ENCODE measurements at regions not wholly inside any gene's neighbourhood (a gene's known extent, or its start where the extent isn't known, plus 50 kb on each side); places are given as distances from the start of the nearest gene placed in this dataset.

DNA sequence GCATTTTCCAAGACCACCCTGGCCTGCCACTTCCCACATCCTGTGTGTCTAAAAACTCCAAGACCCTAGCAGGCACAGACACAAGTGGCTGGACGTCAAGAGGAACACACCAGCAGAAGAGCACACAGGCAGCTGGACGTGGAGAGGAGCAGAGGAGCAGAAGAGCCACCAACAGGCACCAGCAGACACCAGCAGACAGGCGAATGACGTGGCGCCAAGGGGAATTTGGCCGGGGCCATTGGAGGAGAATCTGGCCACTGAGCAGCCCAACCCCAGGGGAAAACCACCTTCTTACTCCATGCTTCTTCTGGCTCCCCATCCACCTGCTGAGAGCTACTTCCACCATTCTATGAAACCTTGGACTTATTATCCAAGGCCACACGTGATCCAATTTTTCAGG lies 243.1 kb upstream of the CTSO start:
- Mint-ChIP-seq H3K36me3 (ENCODE audit: insufficient read depth) (no peaks in the 10 kb centered on the region), H3K27ac (no peak overlapping the region), H3K4me1 (ENCODE audit: low read depth) (peaks cover 2% of the 10 kb centered on the region), H3K4me3 (ENCODE audit: low read depth) (no peak overlapping the region), H3K9me3 (ENCODE audit: low read depth) (no peaks in the 10 kb centered on the region), H3K27me3 (no peaks in the 10 kb centered on the region)
- no peak for DNase-seq (ENCODE audit: low spot score, unreplicated experiment)
- TF ChIP-seq, protein P1, sequence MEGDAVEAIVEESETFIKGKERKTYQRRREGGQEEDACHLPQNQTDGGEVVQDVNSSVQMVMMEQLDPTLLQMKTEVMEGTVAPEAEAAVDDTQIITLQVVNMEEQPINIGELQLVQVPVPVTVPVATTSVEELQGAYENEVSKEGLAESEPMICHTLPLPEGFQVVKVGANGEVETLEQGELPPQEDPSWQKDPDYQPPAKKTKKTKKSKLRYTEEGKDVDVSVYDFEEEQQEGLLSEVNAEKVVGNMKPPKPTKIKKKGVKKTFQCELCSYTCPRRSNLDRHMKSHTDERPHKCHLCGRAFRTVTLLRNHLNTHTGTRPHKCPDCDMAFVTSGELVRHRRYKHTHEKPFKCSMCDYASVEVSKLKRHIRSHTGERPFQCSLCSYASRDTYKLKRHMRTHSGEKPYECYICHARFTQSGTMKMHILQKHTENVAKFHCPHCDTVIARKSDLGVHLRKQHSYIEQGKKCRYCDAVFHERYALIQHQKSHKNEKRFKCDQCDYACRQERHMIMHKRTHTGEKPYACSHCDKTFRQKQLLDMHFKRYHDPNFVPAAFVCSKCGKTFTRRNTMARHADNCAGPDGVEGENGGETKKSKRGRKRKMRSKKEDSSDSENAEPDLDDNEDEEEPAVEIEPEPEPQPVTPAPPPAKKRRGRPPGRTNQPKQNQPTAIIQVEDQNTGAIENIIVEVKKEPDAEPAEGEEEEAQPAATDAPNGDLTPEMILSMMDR (IDR thresholded peaks at IDR 0.05; ENCODE audit: unreplicated experiment), result no peak

DNA sequence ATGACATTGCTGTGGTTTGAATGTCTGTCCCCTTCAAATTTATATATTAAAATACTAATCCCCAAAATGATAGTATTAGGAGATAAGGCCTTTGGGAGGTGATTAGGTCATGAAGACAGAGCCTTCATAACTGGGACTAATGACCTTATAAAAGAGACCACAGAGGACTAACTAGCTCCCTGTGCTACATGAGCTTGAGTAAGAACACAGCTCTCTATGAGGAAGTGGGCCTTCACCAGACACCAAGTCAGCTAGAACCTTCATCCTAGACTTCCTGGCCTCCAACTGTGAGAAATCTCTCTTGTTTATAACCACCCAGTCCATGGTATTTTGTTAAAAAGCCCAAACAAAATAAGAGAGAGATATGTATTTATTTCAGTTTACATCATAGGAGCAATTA lies 242.2 kb upstream of the CTSO start:
- H3K4me1 Mint-ChIP-seq (ENCODE audit: low read depth), result peaks cover 6% of the 10 kb centered on the region
- no peaks in the 10 kb centered on the region for H3K27me3 Mint-ChIP-seq
- H3K36me3 Mint-ChIP-seq (ENCODE audit: insufficient read depth), result no peaks in the 10 kb centered on the region
- H3K9me3 Mint-ChIP-seq (ENCODE audit: low read depth), result no peaks in the 10 kb centered on the region
- H3K4me3 Mint-ChIP-seq (ENCODE audit: low read depth), result no peak overlapping the region
- H3K27ac Mint-ChIP-seq, result no peak overlapping the region
- TF ChIP-seq, protein P1 (IDR thresholded peaks at IDR 0.05; ENCODE audit: unreplicated experiment), result no peak
- no peak for DNase-seq (ENCODE audit: low spot score, unreplicated experiment)

DNA sequence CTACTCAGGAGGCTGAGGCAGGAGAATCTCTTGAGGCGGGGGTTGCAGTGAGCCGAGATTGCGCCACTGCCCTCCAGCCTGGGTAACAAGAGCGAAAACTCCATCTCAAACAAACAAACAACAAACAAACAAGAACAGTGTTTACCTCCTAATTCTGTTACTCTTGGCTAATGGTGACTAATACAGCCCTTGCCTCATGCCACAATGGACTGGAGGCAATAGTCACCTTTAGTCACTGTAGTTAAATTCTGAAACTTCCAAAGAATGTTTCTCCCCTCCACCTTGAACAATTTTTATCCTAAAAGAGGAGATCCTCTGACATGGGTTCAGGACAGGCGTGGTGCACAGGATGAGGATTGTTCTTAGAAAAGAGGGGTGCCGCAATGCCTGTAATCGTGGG lies 241.2 kb upstream of the CTSO start:
- Mint-ChIP-seq H3K27ac (peak overlapping the region; percentile 24), H3K4me3 (ENCODE audit: low read depth) (no peak overlapping the region), H3K9me3 (ENCODE audit: low read depth) (no peaks in the 10 kb centered on the region), H3K4me1 (ENCODE audit: low read depth) (peaks cover 6% of the 10 kb centered on the region), H3K27me3 (no peaks in the 10 kb centered on the region), H3K36me3 (ENCODE audit: insufficient read depth) (no peaks in the 10 kb centered on the region)
- no peak for DNase-seq (ENCODE audit: low spot score, unreplicated experiment)
- TF ChIP-seq, protein P1 (IDR thresholded peaks at IDR 0.05; ENCODE audit: unreplicated experiment), result no peak

DNA sequence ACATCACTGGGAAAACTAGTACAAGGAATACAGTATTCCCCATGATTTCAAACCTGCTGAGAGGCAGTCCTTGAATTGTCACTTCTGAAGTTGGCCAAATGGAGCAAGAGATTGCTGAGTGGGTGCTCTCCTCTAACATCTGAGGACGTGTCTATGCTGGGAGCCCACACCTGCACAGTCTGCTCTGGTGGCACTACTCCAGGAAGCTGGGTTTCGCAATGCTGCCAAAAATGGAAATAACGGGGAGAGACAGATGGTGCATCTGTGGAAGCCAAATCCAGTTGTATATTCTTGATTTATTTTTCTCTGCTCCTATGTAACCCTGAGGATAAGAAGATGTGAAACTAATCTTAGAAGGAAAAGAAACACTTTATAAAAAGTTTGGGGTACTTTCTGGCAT lies 240.1 kb upstream of the CTSO start:
- no peak for DNase-seq (ENCODE audit: low spot score, unreplicated experiment)
- Mint-ChIP-seq H3K27ac (no peak overlapping the region), H3K4me3 (ENCODE audit: low read depth) (no peak overlapping the region), H3K4me1 (ENCODE audit: low read depth) (peaks cover 6% of the 10 kb centered on the region), H3K27me3 (no peaks in the 10 kb centered on the region), H3K9me3 (ENCODE audit: low read depth) (no peaks in the 10 kb centered on the region), H3K36me3 (ENCODE audit: insufficient read depth) (no peaks in the 10 kb centered on the region)
- TF ChIP-seq, protein P1 (IDR thresholded peaks at IDR 0.05; ENCODE audit: unreplicated experiment), result no peak

DNA sequence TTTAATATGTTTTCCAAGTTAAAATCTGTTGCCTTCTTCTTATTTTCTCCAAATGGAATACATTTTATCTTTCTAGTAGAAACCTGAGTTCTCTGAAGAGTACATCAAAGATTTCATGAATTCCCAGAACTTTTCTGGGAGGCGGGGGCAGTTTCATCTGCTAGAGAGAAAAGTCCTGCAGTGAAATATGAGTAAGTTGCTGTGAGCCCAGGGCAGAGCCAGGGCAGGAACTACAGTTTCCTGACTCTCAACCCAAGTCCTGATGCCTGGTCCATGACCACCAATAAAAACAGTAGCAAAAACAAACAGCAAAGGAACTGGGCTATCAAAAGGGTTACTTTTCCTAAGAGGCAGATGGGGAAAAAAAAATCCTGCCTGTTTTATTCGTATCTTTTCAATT lies 239.4 kb upstream of the CTSO start:
- H3K4me1 Mint-ChIP-seq (ENCODE audit: low read depth), result peaks cover 6% of the 10 kb centered on the region
- TF ChIP-seq, protein P1 (IDR thresholded peaks at IDR 0.05; ENCODE audit: unreplicated experiment), result no peak
- no peaks in the 10 kb centered on the region for H3K9me3 Mint-ChIP-seq (ENCODE audit: low read depth)
- H3K36me3 Mint-ChIP-seq (ENCODE audit: insufficient read depth), result no peaks in the 10 kb centered on the region
- no peaks in the 10 kb centered on the region for H3K27me3 Mint-ChIP-seq
- H3K4me3 Mint-ChIP-seq (ENCODE audit: low read depth), result no peak overlapping the region
- DNase-seq (ENCODE audit: low spot score, unreplicated experiment), result no peak
- H3K27ac Mint-ChIP-seq, result no peak overlapping the region

Measured in progenitor cell of endocrine pancreas (in vitro differentiated cells).